ENCODE measurements at regions not wholly inside any gene's neighbourhood (a gene's known extent, or its start where the extent isn't known, plus 50 kb on each side); places are given as distances from the start of the nearest gene placed in this dataset.

- TF ChIP-seq POLR2A (IDR thresholded peaks at IDR 0.05; ENCODE audit: low read length) (no peak), GATA1 (IDR thresholded peaks at IDR 0.05; ENCODE audit: low read depth, low read length) (no peak)
Measured at GRCh38 chr2:185137700-185138099, 539.4 kb downstream of the ZNF804A start.
